IMR-90 (cell line): ENCODE measurements at regions not wholly inside any gene's neighbourhood (a gene's known extent, or its start where the extent isn't known, plus 50 kb on each side); places are given as distances from the start of the nearest gene placed in this dataset.

Source experiments
- MAZ ChIP-seq: IDR thresholded peaks from 2 replicates; pipeline ENCODE4 v1.6.1; 2012; ENCODE audit warnings: low read depth, mild to moderate bottlenecking, low read length, improper control_type of control experiment, moderate library complexity, borderline replicate concordance
- NFE2L2 ChIP-seq: fragments of 150-350 bp; IDR thresholded peaks from 2 replicates; pipeline ENCODE4 v1.6.1; 2016; ENCODE audit warnings: low read depth, mild to moderate bottlenecking, low read length
- POLR2A ChIP-seq: IDR thresholded peaks from 2 replicates; pipeline ENCODE4 v1.6.1; 2012; ENCODE audit warnings: mild to moderate bottlenecking, low read depth, low read length
- RAD21 ChIP-seq: IDR thresholded peaks from 2 replicates; pipeline ENCODE4 v1.6.1; 2012; ENCODE audit warnings: low read length, improper control_type of control experiment
- RFX5 ChIP-seq: IDR thresholded peaks from 2 replicates; pipeline ENCODE4 v1.8.0; 2012; ENCODE audit warnings: low read depth, mild to moderate bottlenecking, low read length, moderate library complexity
- SMC3 ChIP-seq: fragments of 150-350 bp; IDR thresholded peaks from 2 replicates; pipeline ENCODE4 v1.6.1; 2016; ENCODE audit warnings: low read depth, mild to moderate bottlenecking, antibody characterized with exemption, low read length, moderate library complexity
- TF ChIP-seq, protein P1 (sequence below): conservative IDR thresholded peaks from 2 replicates; pipeline ENCODE4 v1.5.1; 2012; ENCODE audit warnings: mild to moderate bottlenecking, low read depth, low read length, improper control_type of control experiment
- TF ChIP-seq, protein P2 (sequence below): fragments of 150-350 bp; IDR thresholded peaks from 2 replicates; pipeline ENCODE4 v1.6.1; 2017; ENCODE audit warnings: mild to moderate bottlenecking, antibody characterized with exemption, low read length, low read depth

DNA sequence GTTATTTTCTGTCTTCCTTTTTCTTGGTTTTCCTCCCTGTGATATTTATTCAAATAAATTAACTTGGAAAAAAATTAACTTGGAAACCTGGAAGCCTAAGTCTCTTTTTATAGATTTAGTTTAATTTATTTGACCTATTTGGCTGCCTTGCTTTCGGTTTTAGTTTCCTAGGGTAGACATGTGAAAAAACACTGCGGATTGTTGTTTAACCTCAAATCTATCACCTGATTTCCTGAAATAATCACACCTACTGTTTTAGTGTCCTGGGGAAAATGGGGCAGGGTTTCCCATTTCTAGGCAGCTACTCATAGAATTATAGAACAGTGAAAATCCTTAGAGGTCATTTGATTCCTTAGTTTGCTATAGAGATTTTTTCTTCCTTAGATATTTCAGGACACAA, 412.4 kb downstream of the PCDH17 start:
- TF ChIP-seq POLR2A (no peak), RFX5 (no peak), SMC3 (no peak), RAD21 (no peak), NFE2L2 (no peak), MAZ (no peak)
- TF ChIP-seq, protein P1, sequence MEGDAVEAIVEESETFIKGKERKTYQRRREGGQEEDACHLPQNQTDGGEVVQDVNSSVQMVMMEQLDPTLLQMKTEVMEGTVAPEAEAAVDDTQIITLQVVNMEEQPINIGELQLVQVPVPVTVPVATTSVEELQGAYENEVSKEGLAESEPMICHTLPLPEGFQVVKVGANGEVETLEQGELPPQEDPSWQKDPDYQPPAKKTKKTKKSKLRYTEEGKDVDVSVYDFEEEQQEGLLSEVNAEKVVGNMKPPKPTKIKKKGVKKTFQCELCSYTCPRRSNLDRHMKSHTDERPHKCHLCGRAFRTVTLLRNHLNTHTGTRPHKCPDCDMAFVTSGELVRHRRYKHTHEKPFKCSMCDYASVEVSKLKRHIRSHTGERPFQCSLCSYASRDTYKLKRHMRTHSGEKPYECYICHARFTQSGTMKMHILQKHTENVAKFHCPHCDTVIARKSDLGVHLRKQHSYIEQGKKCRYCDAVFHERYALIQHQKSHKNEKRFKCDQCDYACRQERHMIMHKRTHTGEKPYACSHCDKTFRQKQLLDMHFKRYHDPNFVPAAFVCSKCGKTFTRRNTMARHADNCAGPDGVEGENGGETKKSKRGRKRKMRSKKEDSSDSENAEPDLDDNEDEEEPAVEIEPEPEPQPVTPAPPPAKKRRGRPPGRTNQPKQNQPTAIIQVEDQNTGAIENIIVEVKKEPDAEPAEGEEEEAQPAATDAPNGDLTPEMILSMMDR = no peak
- TF ChIP-seq, protein P2, sequence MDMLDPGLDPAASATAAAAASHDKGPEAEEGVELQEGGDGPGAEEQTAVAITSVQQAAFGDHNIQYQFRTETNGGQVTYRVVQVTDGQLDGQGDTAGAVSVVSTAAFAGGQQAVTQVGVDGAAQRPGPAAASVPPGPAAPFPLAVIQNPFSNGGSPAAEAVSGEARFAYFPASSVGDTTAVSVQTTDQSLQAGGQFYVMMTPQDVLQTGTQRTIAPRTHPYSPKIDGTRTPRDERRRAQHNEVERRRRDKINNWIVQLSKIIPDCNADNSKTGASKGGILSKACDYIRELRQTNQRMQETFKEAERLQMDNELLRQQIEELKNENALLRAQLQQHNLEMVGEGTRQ = no peak
